ENCODE measurements at regions not wholly inside any gene's neighbourhood (a gene's known extent, or its start where the extent isn't known, plus 50 kb on each side); places are given as distances from the start of the nearest gene placed in this dataset.

GRCh38 chr18:32621034-32621433 lies 150.4 kb upstream of the GAREM1 start:
- TF ChIP-seq CTCF (conservative IDR thresholded peaks at IDR 0.05): no peak
- H3K27ac ChIP-seq: no peak overlapping the region

GRCh38 chr18:32618546-32618945 lies 147.9 kb upstream of the GAREM1 start:
- H3K27ac ChIP-seq: no peak overlapping the region
- no peak for TF ChIP-seq CTCF (conservative IDR thresholded peaks at IDR 0.05)

GRCh38 chr18:32613821-32614220 lies 143.1 kb upstream of the GAREM1 start:
- no peak overlapping the region for H3K27ac ChIP-seq
- TF ChIP-seq CTCF (conservative IDR thresholded peaks at IDR 0.05): no peak

GRCh38 chr18:32612651-32613050 lies 142.0 kb upstream of the GAREM1 start:
- TF ChIP-seq CTCF (conservative IDR thresholded peaks at IDR 0.05): no peak
- peak overlapping the region; percentile 19; the same call in 1 of the 2 replicates for H3K27ac ChIP-seq

- TF ChIP-seq CTCF (conservative IDR thresholded peaks at IDR 0.05): no peak
- no peak overlapping the region for H3K27ac ChIP-seq
These were observed 139.5 kb upstream of the GAREM1 start for GRCh38 chr18:32610176-32610575.

GRCh38 chr18:32607816-32608215 lies 137.1 kb upstream of the GAREM1 start:
- TF ChIP-seq CTCF (conservative IDR thresholded peaks at IDR 0.05): no peak

GRCh38 chr18:32598144-32598543 lies 127.5 kb upstream of the GAREM1 start:
- H3K27ac ChIP-seq: no peak overlapping the region
- no peak for TF ChIP-seq CTCF (conservative IDR thresholded peaks at IDR 0.05)

More at GRCh38 chr18:32607816-32608215, 137.1 kb upstream of the GAREM1 start:
- no peak overlapping the region for H3K27ac ChIP-seq

- no peak overlapping the region for H3K27ac ChIP-seq
- no peak for TF ChIP-seq CTCF (conservative IDR thresholded peaks at IDR 0.05)
These were observed 125.8 kb upstream of the GAREM1 start for GRCh38 chr18:32596501-32596900.
